SK-N-SH treated with all-trans-retinoic acid at 6 μM for 48 hours (cell line): ENCODE measurements at regions not wholly inside any gene's neighbourhood (a gene's known extent, or its start where the extent isn't known, plus 50 kb on each side); places are given as distances from the start of the nearest gene placed in this dataset.

Experiments used
- ARNTL ChIP-seq: fragments of 450-650 bp; formaldehyde crosslinking; IDR thresholded peaks from 2 replicates; pipeline ENCODE4 v1.5.0; 2020; ENCODE audit warnings: low read depth, mild to moderate bottlenecking, moderate library complexity, borderline replicate concordance
- TSHZ2 ChIP-seq: fragments of 250-450 bp; sonication (Bioruptor Pico); IDR thresholded peaks from 2 replicates; pipeline ENCODE4 v1.5.0; 2020; ENCODE audit warnings: mild to moderate bottlenecking, moderate library complexity
- ZNF70 ChIP-seq: fragments of 450-650 bp; formaldehyde crosslinking; IDR thresholded peaks from 2 replicates; pipeline ENCODE4 v1.5.0; 2020; ENCODE audit warnings: mild to moderate bottlenecking, moderate library complexity

DNA sequence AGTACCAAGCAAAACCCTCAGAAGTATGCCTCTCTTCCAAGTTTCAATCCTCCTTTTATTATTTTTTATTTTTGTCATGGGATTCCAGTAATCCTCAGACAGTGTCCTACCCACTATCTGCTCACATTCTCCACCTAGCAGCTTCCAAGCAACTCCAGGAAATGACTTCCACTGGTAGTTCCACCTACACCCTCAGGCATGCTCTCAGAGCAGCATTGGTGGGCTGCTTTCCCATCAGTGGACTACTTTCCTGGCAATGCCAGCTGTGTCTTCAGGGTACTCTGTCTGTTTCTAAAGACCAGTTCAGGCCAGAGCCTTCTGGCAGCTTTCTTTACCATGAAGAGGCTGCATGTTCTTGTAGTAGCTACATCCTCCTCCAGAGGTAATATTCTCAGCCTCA is 244.0 kb downstream of the HGF start:
- TF ChIP-seq TSHZ2 (CRISPR knock-in tag) (no peak), ZNF70 (CRISPR knock-in tag) (no peak), ARNTL (CRISPR knock-in tag) (no peak)
